OCI-M2 (cell line): ENCODE measurements at regions not wholly inside any gene's neighbourhood (a gene's known extent, or its start where the extent isn't known, plus 50 kb on each side); places are given as distances from the start of the nearest gene placed in this dataset.
A peak's percentile ranks its signal among the peaks of the same experiment; 100 is the strongest.
"Not testable (repeated sequence)": the region's sequence is repeated elsewhere in the genome, so short reads cannot be mapped to it uniquely, and the experiment has no call there.

Source experiments
- DNase-seq: peaks from one replicate; lab custom pipeline; 2025; ENCODE audit not compliant: unreplicated experiment; lab: John Stamatoyannopoulos, UW

- no peak for DNase-seq
Measured at GRCh38 chr7:92924800-92925199, 88.4 kb upstream of the CDK6 start.

- no peak for DNase-seq
Measured at GRCh38 chr7:92917230-92917629, 80.9 kb upstream of the CDK6 start.

GRCh38 chr7:92916770-92917224, 80.4 kb upstream of the CDK6 start:
- no peak for DNase-seq

- DNase-seq, result no peak
Measured at GRCh38 chr7:92915348-92915747, 79.0 kb upstream of the CDK6 start.

GRCh38 chr7:92914645-92915044, 78.3 kb upstream of the CDK6 start:
- no peak for DNase-seq

GRCh38 chr7:92913849-92914248, 77.5 kb upstream of the CDK6 start:
- DNase-seq, result no peak

GRCh38 chr7:92910976-92911375, 74.6 kb upstream of the CDK6 start:
- DNase-seq, result no peak

- no peak for DNase-seq
Measured at GRCh38 chr7:92909686-92910475, 73.5 kb upstream of the CDK6 start.

- DNase-seq, result peak; percentile 10
Measured at GRCh38 chr7:92904244-92905131, 68.1 kb upstream of the CDK6 start.

- DNase-seq, result no peak
Measured at GRCh38 chr7:92898798-92899197, 62.4 kb upstream of the CDK6 start.

GRCh38 chr7:92894857-92895256, 58.5 kb upstream of the CDK6 start:
- DNase-seq, result not testable (repeated sequence)

GRCh38 chr7:92889081-92889480, 52.7 kb upstream of the CDK6 start:
- DNase-seq, result no peak
